ENCODE measurements at regions not wholly inside any gene's neighbourhood (a gene's known extent, or its start where the extent isn't known, plus 50 kb on each side); places are given as distances from the start of the nearest gene placed in this dataset.
A peak's percentile ranks its signal among the peaks of the same experiment; 100 is the strongest.

- H3K79me2 ChIP-seq (ENCODE audit: control insufficient read depth, insufficient read depth, low read length), result no peaks in the 10 kb centered on the region
- no peaks in the 10 kb centered on the region for H3K36me3 ChIP-seq (ENCODE audit: control insufficient read depth in 2 of 2, extremely low read depth in 1 of 2, insufficient read depth in 2 of 2, low read length in 2 of 2)
- peak overlapping the region in 1 of 3 experiments; percentile 10 for H3K4me3 ChIP-seq (ENCODE audit: control insufficient read depth in 2 of 3, extremely low read depth in 1 of 3, insufficient read depth in 2 of 3, low read depth in 1 of 3, low read length in 3 of 3)
- FAIRE-seq, result peak; percentile 5
- H3K4me1 ChIP-seq (ENCODE audit: control insufficient read depth, extremely low read depth, insufficient read depth, low read length), result peaks cover 14% of the 10 kb centered on the region
- dilution Hi-C loops (cut with MboI; ENCODE audit: extremely low pct_ligation_motif_present, low sequenced_read_pairs), result no loop called here
- H3K9ac ChIP-seq (ENCODE audit: control insufficient read depth, extremely low read depth, insufficient read depth, low read length), result no peak overlapping the region
- H3K27me3 ChIP-seq (ENCODE audit: control insufficient read depth, extremely low read depth, insufficient read depth, low read length), result no peaks in the 10 kb centered on the region
- H3K4me2 ChIP-seq (ENCODE audit: control insufficient read depth, extremely low read depth, insufficient read depth, low read depth, low read length), result peak overlapping the region; percentile 60
- peak overlapping the region; percentile 12 for H3K27ac ChIP-seq (ENCODE audit: control insufficient read depth, insufficient read depth, low read length)
- no peaks in the 10 kb centered on the region for H3K9me3 ChIP-seq (ENCODE audit: control insufficient read depth, low read depth, low read length)
- H2AFZ ChIP-seq (ENCODE audit: control insufficient read depth, low read length), result no peak overlapping the region
- H4K20me1 ChIP-seq (ENCODE audit: control insufficient read depth, extremely low read depth, insufficient read depth, low read length), result no peaks in the 10 kb centered on the region
- DNase-seq (ENCODE audit: low read depth, low spot score), result peak; percentile 49
- no peaks in the 10 kb centered on the region for H3K9me1 ChIP-seq (ENCODE audit: control insufficient read depth, extremely low read depth, insufficient read depth, low read length)
- TF ChIP-seq EZH2 (IDR thresholded peaks at IDR 0.05; ENCODE audit: low read length) (no peak), CTCF (optimal IDR thresholded peaks at IDR 0.05 in 1 of 3, IDR thresholded peaks at IDR 0.05 in 1 of 3, conservative IDR thresholded peaks at IDR 0.05 in 1 of 3; ENCODE audit: extremely low read depth in 1 of 3, insufficient read depth in 2 of 3, low read length in 3 of 3) (no peak)
Measured at GRCh38 chr12:131555197-131555846, 155.6 kb upstream of the SFSWAP start.

DNA sequence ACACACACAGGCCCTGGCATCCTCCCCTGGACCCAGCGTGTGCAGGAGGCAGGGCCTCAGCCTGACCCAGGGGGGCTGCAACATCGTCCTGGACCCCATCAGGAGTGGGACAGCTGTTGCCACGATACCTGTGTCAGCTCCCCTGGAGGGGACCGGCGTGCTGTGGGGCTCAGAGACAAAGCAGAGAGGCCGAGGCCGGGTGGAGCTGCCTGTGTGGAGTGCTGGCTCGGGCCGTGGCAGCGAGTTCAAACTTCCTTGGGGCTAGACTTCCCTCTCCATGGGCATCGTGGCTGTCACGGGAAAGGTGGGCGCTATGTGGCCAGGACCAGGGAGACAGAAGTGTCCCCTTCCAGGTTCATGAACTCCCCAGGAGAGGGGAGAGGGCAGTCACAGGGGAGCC lies 155.0 kb upstream of the SFSWAP start:
- TF ChIP-seq CTCF (optimal IDR thresholded peaks at IDR 0.05 in 1 of 3, IDR thresholded peaks at IDR 0.05 in 1 of 3, conservative IDR thresholded peaks at IDR 0.05 in 1 of 3; ENCODE audit: extremely low read depth in 1 of 3, insufficient read depth in 2 of 3, low read length in 3 of 3) (no peak), EZH2 (IDR thresholded peaks at IDR 0.05; ENCODE audit: low read length) (no peak)
- H3K27ac ChIP-seq (ENCODE audit: control insufficient read depth, insufficient read depth, low read length), result no peak overlapping the region
- no peaks in the 10 kb centered on the region for H3K79me2 ChIP-seq (ENCODE audit: control insufficient read depth, insufficient read depth, low read length)
- peaks cover 14% of the 10 kb centered on the region for H3K4me1 ChIP-seq (ENCODE audit: control insufficient read depth, extremely low read depth, insufficient read depth, low read length)
- no peak for FAIRE-seq
- dilution Hi-C loops (cut with MboI; ENCODE audit: extremely low pct_ligation_motif_present, low sequenced_read_pairs), result no loop called here
- no peaks in the 10 kb centered on the region for H3K9me1 ChIP-seq (ENCODE audit: control insufficient read depth, extremely low read depth, insufficient read depth, low read length)
- peak overlapping the region in 1 of 3 experiments; percentile 10 for H3K4me3 ChIP-seq (ENCODE audit: control insufficient read depth in 2 of 3, extremely low read depth in 1 of 3, insufficient read depth in 2 of 3, low read depth in 1 of 3, low read length in 3 of 3)
- H3K36me3 ChIP-seq (ENCODE audit: control insufficient read depth in 2 of 2, extremely low read depth in 1 of 2, insufficient read depth in 2 of 2, low read length in 2 of 2), result no peaks in the 10 kb centered on the region
- H3K9ac ChIP-seq (ENCODE audit: control insufficient read depth, extremely low read depth, insufficient read depth, low read length), result peak overlapping the region; percentile 50
- DNase-seq (ENCODE audit: low read depth, low spot score), result no peak
- no peaks in the 10 kb centered on the region for H3K9me3 ChIP-seq (ENCODE audit: control insufficient read depth, low read depth, low read length)
- peak overlapping the region; percentile 60 for H3K4me2 ChIP-seq (ENCODE audit: control insufficient read depth, extremely low read depth, insufficient read depth, low read depth, low read length)
- no peaks in the 10 kb centered on the region for H4K20me1 ChIP-seq (ENCODE audit: control insufficient read depth, extremely low read depth, insufficient read depth, low read length)
- H2AFZ ChIP-seq (ENCODE audit: control insufficient read depth, low read length), result peak overlapping the region; percentile 43
- no peaks in the 10 kb centered on the region for H3K27me3 ChIP-seq (ENCODE audit: control insufficient read depth, extremely low read depth, insufficient read depth, low read length)

Data from keratinocyte (primary cell).